WI38 (cell line): ENCODE measurements at regions not wholly inside any gene's neighbourhood (a gene's known extent, or its start where the extent isn't known, plus 50 kb on each side); places are given as distances from the start of the nearest gene placed in this dataset.

ENCODE experiments used
- H3K4me3 ChIP-seq: 2 replicates; pipeline ENCODE4 v1.5.1; 2011; ENCODE audit warnings: low read depth, mild to moderate bottlenecking, control low read depth, low read length
- TF ChIP-seq, protein P1 (sequence below): IDR thresholded peaks from 2 replicates; pipeline ENCODE4 v1.5.1; 2012; ENCODE audit warnings: low read depth, mild to moderate bottlenecking, control low read depth, low read length

DNA sequence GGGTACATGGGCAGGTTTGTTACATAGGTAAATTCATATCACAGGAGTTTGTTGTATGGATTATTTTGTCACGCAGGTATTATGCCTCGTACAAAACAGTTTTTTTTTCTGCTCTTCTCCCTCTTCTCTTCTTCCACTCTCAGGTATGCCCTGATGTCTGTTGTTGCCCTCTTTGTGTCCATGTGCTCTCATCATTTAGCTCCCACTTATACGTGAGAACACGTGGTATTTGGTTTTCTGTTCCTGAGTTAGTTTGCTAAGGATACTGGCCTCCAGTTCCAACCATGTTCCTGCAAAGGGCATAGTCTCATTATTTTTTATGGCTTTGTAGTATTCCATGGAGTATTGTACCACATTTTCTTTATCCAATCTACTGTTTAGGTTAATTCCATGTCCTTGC is 65.7 kb downstream of the UNC5CL start:
- no peak overlapping the region for H3K4me3 ChIP-seq
- TF ChIP-seq, protein P1, sequence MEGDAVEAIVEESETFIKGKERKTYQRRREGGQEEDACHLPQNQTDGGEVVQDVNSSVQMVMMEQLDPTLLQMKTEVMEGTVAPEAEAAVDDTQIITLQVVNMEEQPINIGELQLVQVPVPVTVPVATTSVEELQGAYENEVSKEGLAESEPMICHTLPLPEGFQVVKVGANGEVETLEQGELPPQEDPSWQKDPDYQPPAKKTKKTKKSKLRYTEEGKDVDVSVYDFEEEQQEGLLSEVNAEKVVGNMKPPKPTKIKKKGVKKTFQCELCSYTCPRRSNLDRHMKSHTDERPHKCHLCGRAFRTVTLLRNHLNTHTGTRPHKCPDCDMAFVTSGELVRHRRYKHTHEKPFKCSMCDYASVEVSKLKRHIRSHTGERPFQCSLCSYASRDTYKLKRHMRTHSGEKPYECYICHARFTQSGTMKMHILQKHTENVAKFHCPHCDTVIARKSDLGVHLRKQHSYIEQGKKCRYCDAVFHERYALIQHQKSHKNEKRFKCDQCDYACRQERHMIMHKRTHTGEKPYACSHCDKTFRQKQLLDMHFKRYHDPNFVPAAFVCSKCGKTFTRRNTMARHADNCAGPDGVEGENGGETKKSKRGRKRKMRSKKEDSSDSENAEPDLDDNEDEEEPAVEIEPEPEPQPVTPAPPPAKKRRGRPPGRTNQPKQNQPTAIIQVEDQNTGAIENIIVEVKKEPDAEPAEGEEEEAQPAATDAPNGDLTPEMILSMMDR = no peak

DNA sequence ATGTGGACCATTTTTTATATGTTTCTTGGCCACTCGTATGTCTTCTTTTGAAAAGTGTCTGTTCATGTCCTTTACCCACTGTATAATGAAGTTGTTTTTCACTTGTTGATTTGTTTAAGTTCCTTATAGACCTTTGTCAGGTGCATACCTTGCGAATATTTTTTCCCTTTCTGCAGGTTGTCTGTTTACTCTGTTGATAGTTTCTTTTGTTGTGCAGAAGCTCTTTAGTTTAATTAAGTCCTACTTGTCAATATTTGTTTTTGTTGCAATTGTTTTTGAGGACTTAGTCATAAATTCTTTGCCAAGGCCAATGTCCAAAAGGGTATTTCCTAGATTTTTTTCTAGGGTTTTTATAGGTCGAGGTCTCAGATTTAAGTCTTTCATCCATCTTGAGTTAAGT is 66.2 kb downstream of the UNC5CL start:
- TF ChIP-seq, protein P1 = no peak
- H3K4me3 ChIP-seq = no peak overlapping the region

DNA sequence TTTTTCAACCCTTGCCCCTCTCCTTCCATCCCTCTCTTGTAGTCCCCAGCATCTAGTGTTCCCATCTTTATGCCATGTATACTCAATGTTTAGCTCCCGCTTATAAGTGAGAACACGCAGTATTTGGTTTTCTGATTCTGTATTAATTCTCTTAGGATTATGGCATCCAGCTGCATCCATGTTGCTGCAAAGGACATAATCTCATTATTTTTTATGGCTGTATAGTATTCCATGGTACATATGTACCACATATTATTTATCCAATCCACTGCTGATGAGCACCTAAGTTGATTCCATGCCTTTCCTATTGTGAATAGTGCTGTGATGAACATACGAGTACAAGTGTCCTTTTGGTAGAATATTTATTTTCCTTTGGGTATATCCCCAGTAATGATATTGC is 66.8 kb downstream of the UNC5CL start:
- no peak overlapping the region for H3K4me3 ChIP-seq
- TF ChIP-seq, protein P1 = no peak

DNA sequence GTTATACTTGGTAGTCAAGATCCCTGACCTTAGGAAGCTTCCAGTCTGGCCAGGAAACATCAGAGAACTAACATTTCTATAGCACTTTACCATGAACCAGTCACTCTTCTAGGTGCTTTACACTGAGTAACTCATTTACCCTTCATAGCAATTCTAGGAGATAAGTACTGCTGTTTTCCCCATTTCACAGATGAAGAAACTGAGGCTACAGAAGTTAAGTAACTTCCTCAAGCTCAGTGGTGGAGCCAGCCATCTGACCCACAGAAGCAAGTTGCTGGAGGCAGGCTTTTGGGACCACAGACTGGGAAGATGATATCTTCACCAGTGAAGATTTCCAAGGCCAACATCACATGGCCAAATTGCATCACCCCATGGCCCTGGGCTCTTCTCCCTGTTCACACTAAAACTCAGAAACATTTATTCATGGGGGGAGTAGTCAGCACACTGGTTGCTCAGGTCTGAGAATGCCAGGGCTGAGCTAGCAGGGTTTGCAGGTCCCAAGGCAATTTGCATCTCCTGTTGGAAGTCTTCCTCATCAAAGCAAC is 70.3 kb downstream of the UNC5CL start:
- TF ChIP-seq, protein P1 = no peak
- no peak overlapping the region for H3K4me3 ChIP-seq

DNA sequence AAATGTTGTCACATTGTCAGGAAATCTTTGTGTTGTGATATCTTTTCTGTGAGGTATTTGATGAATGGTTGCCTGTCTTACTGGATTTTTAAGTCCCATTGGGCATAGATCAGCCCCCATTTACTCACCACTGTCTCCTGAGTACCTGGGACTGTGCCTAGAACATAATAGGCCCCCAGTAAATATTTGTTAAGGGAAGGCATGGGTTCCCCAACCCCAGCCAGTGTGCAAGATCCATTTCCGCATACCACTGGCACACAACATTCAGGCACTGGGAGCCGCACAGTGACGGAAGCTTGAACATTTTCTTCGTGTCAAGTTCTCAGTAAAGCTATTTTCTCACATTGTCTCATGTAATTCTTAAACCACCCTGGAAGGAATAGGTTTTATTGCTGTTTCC is 72.2 kb downstream of the UNC5CL start:
- H3K4me3 ChIP-seq = no peak overlapping the region

DNA sequence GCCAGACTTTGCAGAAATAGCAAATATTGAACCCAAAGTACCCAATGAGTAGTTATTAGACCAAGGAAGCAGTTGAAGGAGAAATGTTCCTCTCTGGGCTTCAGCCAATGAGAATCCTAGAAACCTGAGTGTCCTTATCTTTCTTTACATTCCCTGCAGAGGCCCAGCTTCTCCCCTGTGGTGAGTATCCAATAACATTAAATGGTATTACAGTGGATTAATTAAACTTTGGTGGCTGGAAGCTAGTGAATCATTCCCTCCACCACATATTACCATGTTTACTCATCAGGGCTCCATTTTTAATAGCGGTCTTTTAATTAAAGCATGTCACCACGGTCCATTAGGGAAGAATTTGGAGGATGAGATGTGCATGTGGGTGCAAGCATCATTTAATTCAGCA is 74.0 kb downstream of the UNC5CL start:
- TF ChIP-seq, protein P1 = no peak

More for the DNA sequence above, 72.2 kb downstream of the UNC5CL start:
- TF ChIP-seq, protein P1 = no peak

DNA sequence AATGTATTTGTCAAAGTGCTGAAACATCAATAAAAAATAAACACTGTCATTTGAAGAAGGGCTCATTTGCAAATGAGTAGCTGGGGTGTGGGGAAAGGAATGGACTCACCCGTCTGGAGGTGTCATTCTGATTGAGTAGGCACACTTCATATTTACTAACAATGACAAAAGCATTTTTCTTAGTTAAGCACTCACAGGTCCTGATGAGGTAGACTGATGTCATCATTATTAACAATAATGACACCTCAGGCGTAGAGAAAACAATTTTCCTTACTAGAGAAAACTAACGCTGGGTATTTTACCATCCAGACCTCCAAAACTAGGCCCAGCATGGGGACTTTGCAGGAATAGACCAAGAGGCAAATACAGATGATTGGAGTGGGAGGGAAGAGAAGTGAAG is 76.0 kb downstream of the UNC5CL start:
- H3K4me3 ChIP-seq = no peak overlapping the region
- TF ChIP-seq, protein P1 = no peak

More for the DNA sequence above, 74.0 kb downstream of the UNC5CL start:
- H3K4me3 ChIP-seq = no peak overlapping the region
